ENCODE measurements at regions not wholly inside any gene's neighbourhood (a gene's known extent, or its start where the extent isn't known, plus 50 kb on each side); places are given as distances from the start of the nearest gene placed in this dataset.

GRCh38 chr4:36815536-36815935, 429.0 kb upstream of the NWD2 start:
- DNase-seq (ENCODE audit: low read depth), result no peak

- DNase-seq (ENCODE audit: low read depth), result peak; percentile 6
Observed at GRCh38 chr4:36823199-36823967, 421.2 kb upstream of the NWD2 start.

DNA sequence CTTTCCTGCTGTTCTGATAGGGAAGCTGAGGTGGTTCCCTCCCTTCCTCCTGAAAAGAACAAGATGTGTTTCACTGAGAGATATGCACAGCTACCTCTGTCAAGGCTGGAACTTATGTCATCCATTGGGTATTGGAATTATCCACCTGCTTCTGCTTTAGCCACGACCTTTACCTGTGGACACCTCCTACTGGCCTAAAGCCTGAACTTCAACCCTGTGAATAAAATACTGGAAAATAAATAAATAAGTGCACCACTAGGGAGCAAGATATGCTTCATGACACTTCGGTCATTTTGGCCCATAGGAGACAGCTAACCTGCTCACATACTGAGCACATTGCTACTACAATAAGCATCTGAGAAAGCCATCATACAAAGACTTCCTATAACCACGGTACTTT, 419.9 kb upstream of the NWD2 start:
- no peak for DNase-seq (ENCODE audit: low read depth)

- DNase-seq (ENCODE audit: low read depth), result no peak
Observed at GRCh38 chr4:36835246-36835645, 409.3 kb upstream of the NWD2 start.

GRCh38 chr4:36841583-36842326, 402.8 kb upstream of the NWD2 start:
- peak; percentile 5 for DNase-seq (ENCODE audit: low read depth)

DNA sequence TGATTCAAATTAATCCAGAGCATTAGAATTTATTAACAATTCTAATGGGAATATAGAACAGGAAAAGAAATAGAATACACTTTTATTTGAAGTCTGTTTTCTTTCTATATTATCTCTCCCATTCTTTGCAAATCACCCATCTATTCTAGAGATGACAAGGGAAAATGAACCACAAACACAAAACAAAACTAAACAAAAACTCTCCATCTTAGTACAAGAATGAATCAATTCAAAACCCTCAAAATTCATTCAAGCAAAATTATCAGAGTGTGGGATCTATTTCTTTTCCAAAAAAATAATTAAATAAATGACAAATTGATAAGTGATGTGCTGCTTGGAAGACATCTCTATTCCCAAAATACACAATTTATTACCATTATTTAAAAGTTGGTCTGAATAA, 400.1 kb upstream of the NWD2 start:
- DNase-seq (ENCODE audit: low read depth), result no peak

DNA sequence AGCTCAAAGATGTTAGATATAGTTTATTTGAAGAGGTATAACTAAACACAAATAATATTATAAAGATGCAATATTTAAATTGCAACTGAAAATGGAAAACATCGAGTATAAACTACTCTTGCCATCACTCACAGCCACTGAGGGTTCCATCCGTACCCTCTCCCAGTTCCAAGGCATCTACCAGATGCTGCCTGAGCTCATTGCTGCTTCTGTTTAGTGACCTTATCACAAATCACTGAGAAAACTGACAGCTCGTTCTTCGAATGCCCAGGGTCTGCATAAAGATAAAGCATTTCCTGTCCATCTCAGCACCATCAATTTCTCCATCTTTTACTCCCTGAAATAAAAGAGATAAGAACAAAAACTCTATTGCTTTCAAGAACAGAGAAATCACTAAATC, 391.7 kb upstream of the NWD2 start:
- no peak for DNase-seq (ENCODE audit: low read depth)

GRCh38 chr4:36854554-36854953, 390.0 kb upstream of the NWD2 start:
- DNase-seq (ENCODE audit: low read depth), result no peak

DNA sequence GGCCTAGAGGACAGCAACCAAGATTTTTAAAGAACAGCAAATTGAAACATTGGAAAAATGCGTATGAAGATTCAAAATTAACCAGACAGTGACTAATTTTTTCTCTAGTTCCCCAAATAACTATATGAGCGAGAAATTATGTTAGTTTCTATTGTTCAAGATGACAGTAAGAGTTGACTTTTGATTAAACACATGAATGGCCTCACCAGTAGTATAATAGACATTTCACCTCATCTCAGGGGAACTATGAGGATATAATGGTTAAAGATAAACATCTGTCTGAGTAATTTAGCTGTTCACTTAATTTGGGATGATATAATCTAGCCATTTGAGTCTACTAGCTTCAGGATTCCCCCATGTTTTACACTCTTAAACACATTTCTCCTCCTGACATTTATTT, 380.9 kb upstream of the NWD2 start:
- DNase-seq (ENCODE audit: low read depth), result no peak

- DNase-seq (ENCODE audit: low read depth), result no peak
Observed at GRCh38 chr4:36870121-36870520, 374.4 kb upstream of the NWD2 start.

GRCh38 chr4:36872679-36873078, 371.9 kb upstream of the NWD2 start:
- DNase-seq (ENCODE audit: low read depth), result no peak

DNA sequence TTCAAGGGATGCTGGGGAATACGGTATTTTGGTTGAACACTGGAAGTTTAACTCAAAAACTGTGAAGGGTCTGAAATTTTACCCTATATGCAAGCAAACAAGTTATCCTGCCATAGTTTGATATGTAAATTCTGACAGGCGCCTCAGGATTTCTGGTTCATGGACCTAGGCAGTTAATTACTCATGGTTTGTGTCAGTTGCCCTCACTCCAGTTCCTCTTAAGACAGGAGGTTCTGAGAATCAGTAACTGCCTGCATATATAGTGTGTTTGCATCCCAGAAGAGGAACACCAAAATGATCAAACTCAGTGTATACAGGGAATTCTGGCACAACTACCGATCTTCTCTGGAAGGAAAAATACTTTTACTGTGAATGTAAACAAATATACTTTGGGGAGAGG, 360.4 kb upstream of the NWD2 start:
- DNase-seq (ENCODE audit: low read depth), result no peak

GRCh38 chr4:36891971-36892370, 352.6 kb upstream of the NWD2 start:
- DNase-seq (ENCODE audit: low read depth), result no peak

GRCh38 chr4:36900446-36900987, 344.0 kb upstream of the NWD2 start:
- no peak for DNase-seq (ENCODE audit: low read depth)

- DNase-seq (ENCODE audit: low read depth), result no peak
Observed at GRCh38 chr4:36904823-36905222, 339.7 kb upstream of the NWD2 start.

DNA sequence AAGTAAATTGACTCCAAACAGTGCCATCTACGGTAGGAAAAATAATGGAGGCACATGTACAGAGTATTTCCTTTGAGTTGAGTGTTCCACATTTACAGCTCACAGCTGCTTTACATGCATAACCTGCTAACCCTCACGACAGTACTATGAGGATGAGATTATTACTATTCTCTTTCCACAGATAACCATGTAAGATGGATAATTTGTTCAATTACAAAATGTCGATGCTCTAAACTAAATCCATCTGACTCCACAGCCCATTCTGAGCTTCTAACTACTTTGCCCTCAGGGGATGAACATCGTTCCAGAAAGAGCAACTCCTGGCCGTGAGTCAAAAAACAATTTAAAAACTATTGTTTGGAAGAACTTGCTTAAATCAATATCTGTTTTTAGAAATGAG, 330.4 kb upstream of the NWD2 start:
- no peak for DNase-seq (ENCODE audit: low read depth)

DNA sequence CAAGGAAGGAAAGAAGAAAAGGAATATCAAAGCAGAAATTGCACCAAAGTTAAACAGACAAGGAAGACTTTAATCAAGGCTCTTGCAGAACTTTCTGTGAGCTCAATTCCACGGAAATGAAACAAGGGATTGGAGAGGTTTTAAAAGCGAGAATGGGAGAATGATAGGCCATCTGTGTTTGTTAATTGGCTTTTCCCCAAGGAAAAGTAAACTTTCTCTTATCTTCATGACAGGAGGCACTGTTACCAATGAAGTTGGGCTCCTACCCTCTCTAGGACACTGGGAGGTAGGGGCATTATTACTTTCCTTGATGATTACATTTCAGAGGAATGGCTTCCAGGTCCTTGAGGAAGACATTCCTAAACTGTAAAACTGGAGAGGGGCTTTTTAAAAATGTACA, 328.8 kb upstream of the NWD2 start:
- no peak for DNase-seq (ENCODE audit: low read depth)

- DNase-seq (ENCODE audit: low read depth), result no peak
Observed at GRCh38 chr4:36917413-36917812, 327.1 kb upstream of the NWD2 start.

GRCh38 chr4:36919721-36920120, 324.8 kb upstream of the NWD2 start:
- DNase-seq (ENCODE audit: low read depth), result no peak

GRCh38 chr4:36921476-36922216, 322.9 kb upstream of the NWD2 start:
- DNase-seq (ENCODE audit: low read depth), result no peak

- DNase-seq (ENCODE audit: low read depth), result no peak
Observed at GRCh38 chr4:36930562-36931111, 313.9 kb upstream of the NWD2 start.

- DNase-seq (ENCODE audit: low read depth), result no peak
Observed at GRCh38 chr4:36944232-36944631, 300.3 kb upstream of the NWD2 start.

Data from Daoy (cell line).